CD8-positive, alpha-beta memory T cell (primary cell): ENCODE measurements at regions not wholly inside any gene's neighbourhood (a gene's known extent, or its start where the extent isn't known, plus 50 kb on each side); places are given as distances from the start of the nearest gene placed in this dataset.

Experiments
- CTCF ChIA-PET: fragments of 350-600 bp; sonication (Branson Sonifier 250); formaldehyde crosslinking; loops from one replicate; lab custom pipeline; 2021; ENCODE audit warnings: antibody characterized with exemption; lab: Charles Lee
- POLR2A ChIA-PET: fragments of 350-600 bp; sonication (Branson Sonifier 250); formaldehyde crosslinking; loops from one replicate; lab custom pipeline; 2021; ENCODE audit warnings: antibody characterized with exemption; lab: Charles Lee
- DNase-seq, 5 donors: peaks; one replicate each; pipeline versions ENCODE4 v3.0.0 to v3.0.0-alpha.2; 2020 to 2022; ENCODE audit warnings: mixed read lengths in 1 of 5
- H3K27ac ChIP-seq: one replicate; pipeline ENCODE4 v1.7.0; 2013; ENCODE audit warnings: low read depth, mild to moderate bottlenecking, low read length, moderate library complexity
- H3K27me3 ChIP-seq: 2 replicates; pipeline ENCODE4 v1.7.0; 2013; ENCODE audit warnings: low read length, mild to moderate bottlenecking; ENCODE audit not compliant: insufficient read depth, poor library complexity, severe bottlenecking
- H3K36me3 ChIP-seq: 2 replicates; pipeline ENCODE4 v1.7.0; 2013; ENCODE audit warnings: mild to moderate bottlenecking, low read length, moderate library complexity; ENCODE audit not compliant: insufficient read depth
- H3K4me1 ChIP-seq: 2 replicates; pipeline ENCODE4 v1.7.0; 2013; ENCODE audit warnings: mild to moderate bottlenecking, low read length, moderate library complexity; ENCODE audit not compliant: insufficient read depth
- H3K4me3 ChIP-seq: 2 replicates; pipeline ENCODE4 v1.7.0; 2013; ENCODE audit warnings: mild to moderate bottlenecking, low read length
- H3K9me3 ChIP-seq: 2 replicates; pipeline ENCODE4 v1.7.0; 2013; ENCODE audit warnings: mild to moderate bottlenecking, low read length
- H3K27ac Mint-ChIP-seq, 8 donors: one replicate each; pipeline ENCODE4 v1.8.0; 2020 to 2021; ENCODE audit warnings: mixed read lengths in 8 of 8, mild to moderate bottlenecking in 6 of 8, inconsistent platforms in 3 of 8, moderate library complexity in 3 of 8
- H3K27me3 Mint-ChIP-seq, 2 donors: one replicate each; pipeline ENCODE4 v1.8.0; 2020 to 2021; ENCODE audit warnings: mixed read lengths in 2 of 2, mild to moderate bottlenecking in 1 of 2, moderate library complexity in 1 of 2
- H3K36me3 Mint-ChIP-seq, 3 donors: one replicate each; pipeline ENCODE4 v1.8.0; 2020 to 2021; ENCODE audit warnings: mixed read lengths in 3 of 3, inconsistent platforms in 1 of 3, mild to moderate bottlenecking in 1 of 3
- H3K4me1 Mint-ChIP-seq, 3 donors: one replicate each; pipeline ENCODE4 v1.8.0; 2020 to 2021; ENCODE audit warnings: mixed read lengths in 3 of 3, inconsistent platforms in 1 of 3, mild to moderate bottlenecking in 1 of 3
- H3K4me3 Mint-ChIP-seq, 7 donors: one replicate each; pipeline ENCODE4 v1.8.0; 2020 to 2021; ENCODE audit warnings: mixed read lengths in 7 of 7, mild to moderate bottlenecking in 6 of 7, moderate library complexity in 4 of 7, inconsistent platforms in 2 of 7
- H3K9me3 Mint-ChIP-seq, 5 donors: one replicate each; pipeline ENCODE4 v1.8.0; 2020 to 2022; ENCODE audit warnings: mixed read lengths in 5 of 5, mild to moderate bottlenecking in 3 of 5, moderate library complexity in 2 of 5, inconsistent platforms in 1 of 5

DNA sequence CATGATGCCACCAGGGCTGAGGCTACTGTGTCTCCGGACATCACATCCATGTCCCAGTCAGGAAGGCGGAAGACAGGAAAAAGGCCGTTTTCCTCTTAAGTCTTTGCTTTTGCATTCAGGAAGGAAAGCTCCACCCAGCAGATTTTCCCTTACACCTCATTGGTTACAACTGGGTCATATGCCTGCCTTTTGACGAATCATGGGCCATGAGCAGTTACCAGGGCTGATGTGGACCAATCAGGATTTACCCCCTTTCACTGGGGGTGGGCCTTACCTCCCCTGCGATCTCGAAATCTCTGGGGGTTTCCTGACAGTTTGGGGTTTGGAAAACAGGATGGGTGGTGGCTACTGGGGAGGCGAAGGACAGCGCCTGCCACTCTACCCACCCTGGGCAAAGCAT, 52.5 kb upstream of the GRPEL1 start:
- Histone ChIP-seq H3K9me3 (no peaks in the 10 kb centered on the region), H3K27ac (no peak overlapping the region), H3K4me1 (no peaks in the 10 kb centered on the region), H3K4me3 (no peak overlapping the region), H3K36me3 (no peaks in the 10 kb centered on the region), H3K27me3 (no peaks in the 10 kb centered on the region)
- H3K27ac Mint-ChIP-seq, result no peak overlapping the region
- H3K4me3 Mint-ChIP-seq, result no peak overlapping the region
- DNase-seq, result no peak
- peaks cover 10 to 48% of the 10 kb centered on the region in 2 donors for H3K27me3 Mint-ChIP-seq
- no peaks in the 10 kb centered on the region for H3K4me1 Mint-ChIP-seq
- ChIA-PET POLR2A (no interaction called here), CTCF (no interaction called here)
- peaks cover 0 to 3% (median 0%) of the 10 kb centered on the region in 3 donors for H3K36me3 Mint-ChIP-seq
- peaks cover 0 to 10% (median 0%) of the 10 kb centered on the region in 5 donors for H3K9me3 Mint-ChIP-seq

DNA sequence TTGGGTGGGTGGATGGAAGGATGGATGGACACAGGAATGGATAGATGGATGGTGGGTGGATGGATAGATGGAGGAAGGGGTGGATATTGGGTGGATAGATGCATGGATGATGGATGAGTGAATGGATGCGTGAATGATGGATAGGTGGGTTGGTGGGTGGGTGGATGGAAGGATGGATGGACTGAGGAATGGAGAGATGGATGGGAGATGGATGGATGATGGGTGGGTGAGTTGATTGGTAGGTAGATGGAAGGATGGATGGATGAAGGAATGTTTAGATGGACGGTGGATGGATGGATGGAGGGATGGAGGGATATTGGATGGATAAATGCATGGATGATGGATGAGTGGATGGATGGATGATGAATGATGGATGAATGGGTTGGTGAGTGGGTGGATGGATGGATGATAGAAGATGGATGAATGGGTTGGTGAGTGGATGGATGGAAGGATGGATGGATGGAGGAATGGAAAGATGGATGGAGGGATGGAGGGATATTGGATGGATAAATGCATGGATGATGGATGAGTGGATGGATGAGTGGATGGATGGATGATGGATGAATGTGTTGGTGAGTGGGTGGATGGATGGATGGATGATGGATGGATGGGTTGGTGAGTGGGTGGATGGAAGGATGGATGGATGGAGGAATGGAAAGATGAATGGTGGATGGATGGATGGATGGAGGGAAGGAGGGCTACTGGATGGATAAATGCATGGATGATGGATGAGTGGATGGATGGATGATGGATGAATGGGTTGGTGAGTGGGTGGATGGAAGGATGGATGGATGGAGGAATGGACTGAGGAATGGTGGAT, 50.4 kb upstream of the GRPEL1 start:
- Mint-ChIP-seq H3K27ac (peak overlapping the region in 1 of 8 donors; percentile 79), H3K27me3 (peaks cover 13 to 35% of the 10 kb centered on the region in 2 donors), H3K4me3 (no peak overlapping the region), H3K9me3 (peaks cover 0 to 10% (median 0%) of the 10 kb centered on the region in 5 donors), H3K4me1 (no peaks in the 10 kb centered on the region), H3K36me3 (peaks cover 0 to 3% (median 0%) of the 10 kb centered on the region in 3 donors)
- POLR2A ChIA-PET, result no interaction called here
- Histone ChIP-seq H3K4me1 (no peaks in the 10 kb centered on the region), H3K27me3 (no peaks in the 10 kb centered on the region), H3K4me3 (no peak overlapping the region), H3K9me3 (no peaks in the 10 kb centered on the region), H3K27ac (no peak overlapping the region), H3K36me3 (no peaks in the 10 kb centered on the region)
- CTCF ChIA-PET, result interaction anchor here (1.3 kb wide), 1 partner anchor 11 kb away, joined by 3 read pairs; no protein-coding TSS in a partner anchor
- no peak for DNase-seq
